NT2/D1 (cell line): ENCODE measurements at regions not wholly inside any gene's neighbourhood (a gene's known extent, or its start where the extent isn't known, plus 50 kb on each side); places are given as distances from the start of the nearest gene placed in this dataset.

ENCODE experiments used
- YY1 ChIP-seq: IDR thresholded peaks from 2 replicates; pipeline ENCODE4 v1.6.1; 2011; ENCODE audit not compliant: insufficient read length, insufficient read depth
- ZNF274 ChIP-seq: IDR thresholded peaks from 2 replicates; pipeline ENCODE4 v1.6.1; 2011; ENCODE audit warnings: mild to moderate bottlenecking, low read depth, low read length

DNA sequence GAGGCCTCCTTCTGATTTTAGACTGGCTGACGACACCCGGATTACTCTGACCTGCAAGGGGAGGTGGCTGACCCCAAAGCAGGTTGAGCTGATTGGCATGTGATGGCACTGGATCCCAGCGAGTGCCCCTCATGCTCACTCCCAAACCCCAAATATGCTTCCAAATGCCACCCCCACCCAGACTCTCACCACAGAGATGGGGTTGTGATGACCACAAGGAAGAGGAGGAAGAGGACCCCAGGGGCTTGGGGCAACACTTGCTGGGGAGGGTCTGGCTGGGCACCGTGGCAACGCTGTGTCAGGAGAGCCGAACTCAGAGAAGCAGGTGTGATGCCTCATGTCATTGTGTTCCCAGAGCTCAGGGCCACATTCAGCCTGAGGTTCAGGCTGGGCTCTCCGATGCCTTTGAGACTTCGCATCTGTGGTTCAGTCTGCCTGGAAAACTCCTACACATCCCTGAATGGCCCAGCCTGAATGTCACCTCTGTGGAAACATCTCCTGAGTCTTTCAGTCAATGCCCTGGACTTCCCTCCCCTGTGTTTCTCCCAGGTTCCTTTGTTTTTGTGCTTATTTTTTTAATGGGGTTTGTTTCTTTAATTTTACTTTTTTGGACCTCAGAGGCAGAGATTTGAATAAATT is 169.1 kb upstream of the PMEPA1 start:
- TF ChIP-seq YY1 (no peak), ZNF274 (no peak)
